HG02884 (cell line): ENCODE measurements at regions not wholly inside any gene's neighbourhood (a gene's known extent, or its start where the extent isn't known, plus 50 kb on each side); places are given as distances from the start of the nearest gene placed in this dataset.
"Not testable (repeated sequence)": the region's sequence is repeated elsewhere in the genome, so short reads cannot be mapped to it uniquely, and the experiment has no call there.

Experiments used
- ATAC-seq: cut with Tn5 transposase; IDR thresholded peaks from one replicate; pipeline ENCODE4 v1.9.1; 2021; ENCODE audit warnings: mild to moderate bottlenecking, moderate library complexity; ENCODE audit not compliant: unreplicated experiment

DNA sequence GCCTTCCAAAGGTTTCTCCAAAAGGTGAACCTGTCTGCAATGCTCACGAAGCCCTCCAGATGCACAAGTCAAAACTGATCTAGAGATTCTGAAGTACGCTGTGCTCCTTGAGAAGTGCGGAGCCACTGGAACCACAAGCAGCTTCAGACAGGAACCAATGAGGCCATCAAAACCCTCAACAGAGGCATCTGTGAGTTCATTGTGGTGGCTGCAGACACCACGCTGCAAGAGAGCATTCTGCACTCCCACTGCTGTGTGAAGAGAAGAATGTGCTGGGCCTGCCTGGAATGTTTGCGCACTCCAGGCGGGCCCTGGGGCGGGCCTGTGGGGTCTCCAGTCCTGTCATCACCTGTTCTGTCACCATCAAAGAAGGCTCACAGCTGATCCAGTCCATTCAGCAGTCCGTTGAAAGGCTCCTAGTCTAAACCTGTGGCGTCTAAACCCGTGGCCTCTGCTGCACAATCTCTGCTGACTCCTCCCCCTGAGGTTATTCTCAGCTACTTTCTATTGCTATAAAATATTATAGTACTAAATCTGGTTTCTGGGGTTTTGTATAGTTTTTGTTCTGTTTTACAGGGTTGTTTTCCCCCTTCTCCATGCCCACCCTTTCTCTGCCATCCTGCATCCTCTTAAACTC, 111.6 kb downstream of the PPIAL4A start:
- ATAC-seq = not testable (repeated sequence)

GRCh38 chr1:121003230-121003629, 113.7 kb downstream of the PPIAL4A start:
- ATAC-seq = not testable (repeated sequence)

DNA sequence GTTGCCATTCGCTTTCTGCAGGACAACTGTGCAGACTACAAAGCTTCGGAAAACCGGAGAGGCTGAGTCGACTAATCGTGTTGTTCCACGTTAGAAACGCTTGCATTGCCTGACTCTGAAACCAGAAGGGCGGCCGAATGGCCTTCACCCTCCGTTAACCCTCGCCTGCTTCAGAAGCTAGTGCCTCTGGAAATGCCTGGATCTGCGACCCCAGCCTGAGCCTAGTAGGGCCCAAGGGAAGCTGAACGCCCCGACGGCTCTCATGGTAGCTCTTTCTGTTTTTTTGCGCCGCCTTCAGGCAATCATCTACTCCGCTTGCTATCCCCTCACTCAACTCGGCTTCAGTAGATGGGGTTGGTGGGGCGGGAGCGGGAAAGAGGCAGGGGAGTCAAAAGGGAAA, 117.3 kb downstream of the PPIAL4A start:
- not testable (repeated sequence) for ATAC-seq

DNA sequence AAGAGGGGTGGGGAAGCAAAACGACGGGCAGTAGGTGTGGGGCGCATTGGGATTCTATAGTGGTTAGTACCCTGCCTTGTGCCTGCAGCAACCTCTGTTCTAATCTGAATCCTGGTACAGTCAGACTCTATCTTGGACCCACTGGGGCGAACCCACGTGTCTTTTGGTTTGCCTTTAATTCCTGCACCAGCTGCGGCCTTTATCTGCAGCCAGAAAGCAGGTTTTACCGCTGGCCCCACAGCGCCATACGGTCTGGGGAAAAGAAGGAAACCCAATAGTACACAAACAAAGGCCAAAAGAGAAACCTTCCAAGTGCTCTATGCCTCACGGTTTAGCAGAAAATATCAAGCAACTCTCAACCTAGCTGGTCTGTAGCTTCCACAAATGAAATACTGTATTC, 118.2 kb downstream of the PPIAL4A start:
- ATAC-seq = not testable (repeated sequence)

DNA sequence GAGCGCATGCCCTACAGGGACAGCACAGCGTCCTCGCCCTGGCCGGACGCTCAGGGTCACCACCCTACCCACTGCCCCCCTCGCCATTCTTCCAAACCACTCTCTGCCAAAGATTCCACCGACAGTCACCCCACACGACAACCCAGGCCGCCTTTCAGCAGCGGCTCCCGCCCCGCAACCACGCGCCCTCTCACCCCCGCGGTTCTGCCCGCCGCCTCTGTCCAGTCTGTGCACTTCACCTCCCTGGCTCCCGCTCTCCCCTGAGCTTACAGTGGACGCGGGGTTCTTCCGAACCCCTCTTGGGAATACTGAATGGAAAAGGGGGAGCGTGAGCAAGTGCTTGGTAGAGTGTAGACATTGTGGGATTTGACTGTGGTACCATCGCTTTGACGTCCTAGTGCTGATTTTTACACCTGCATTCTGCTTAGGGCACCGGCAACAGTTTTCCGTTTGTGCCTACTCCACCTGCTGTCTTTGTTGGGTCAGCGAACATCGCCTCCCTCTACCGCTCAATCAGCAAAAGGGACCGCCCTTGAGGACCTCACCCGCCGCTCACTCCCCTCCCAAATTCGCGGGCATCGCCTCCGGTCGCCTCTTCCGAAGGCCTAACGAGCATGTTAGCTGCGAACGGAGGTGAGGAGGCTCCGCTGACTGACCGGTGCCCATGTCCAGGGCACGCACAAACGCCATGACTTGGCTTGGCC, 119.1 kb downstream of the PPIAL4A start:
- ATAC-seq = not testable (repeated sequence)

GRCh38 chr1:121009216-121010057, 119.9 kb downstream of the PPIAL4A start:
- ATAC-seq = not testable (repeated sequence)

DNA sequence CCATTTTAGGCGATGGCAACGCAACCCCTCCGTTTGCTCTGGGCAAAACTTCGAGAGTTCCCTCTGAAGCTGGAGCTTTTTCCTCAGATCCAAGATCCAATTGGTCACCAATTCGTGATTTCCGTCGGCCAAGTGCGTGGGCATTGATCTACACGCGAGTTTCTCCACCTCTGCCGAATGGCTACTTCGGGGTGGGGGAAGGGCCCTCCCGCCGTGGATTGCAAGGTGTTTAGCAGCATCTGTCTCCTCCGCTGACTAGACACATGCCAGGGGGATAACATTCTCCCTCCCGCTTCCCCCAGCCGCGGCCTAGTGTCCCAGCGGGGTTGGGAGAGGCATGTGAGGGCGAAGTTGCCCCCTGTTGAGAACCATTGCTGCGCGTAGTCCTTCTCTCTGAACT, 120.6 kb downstream of the PPIAL4A start:
- ATAC-seq = not testable (repeated sequence)

DNA sequence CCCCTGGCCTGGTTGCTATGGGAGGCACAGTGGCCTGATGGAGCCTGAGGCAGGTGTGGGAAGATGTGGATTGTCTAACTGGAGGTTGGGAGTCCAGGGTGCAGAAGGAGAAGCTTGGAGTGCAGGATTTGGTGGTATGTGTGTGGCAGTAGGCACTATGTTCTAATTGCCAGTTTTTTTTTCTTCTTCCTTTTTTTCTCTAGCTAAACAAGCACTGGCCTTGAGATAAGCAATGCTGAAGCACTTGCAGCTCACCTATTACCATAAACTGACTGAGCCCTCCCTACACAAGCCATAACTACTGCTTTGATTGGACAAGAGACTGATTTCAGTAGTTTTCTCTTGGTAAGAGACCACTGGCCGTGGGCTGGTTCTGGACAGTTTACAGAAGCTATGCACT, 123.6 kb downstream of the PPIAL4A start:
- not testable (repeated sequence) for ATAC-seq

- ATAC-seq = not testable (repeated sequence)
Observed at GRCh38 chr1:121016182-121017028, 126.8 kb downstream of the PPIAL4A start.

DNA sequence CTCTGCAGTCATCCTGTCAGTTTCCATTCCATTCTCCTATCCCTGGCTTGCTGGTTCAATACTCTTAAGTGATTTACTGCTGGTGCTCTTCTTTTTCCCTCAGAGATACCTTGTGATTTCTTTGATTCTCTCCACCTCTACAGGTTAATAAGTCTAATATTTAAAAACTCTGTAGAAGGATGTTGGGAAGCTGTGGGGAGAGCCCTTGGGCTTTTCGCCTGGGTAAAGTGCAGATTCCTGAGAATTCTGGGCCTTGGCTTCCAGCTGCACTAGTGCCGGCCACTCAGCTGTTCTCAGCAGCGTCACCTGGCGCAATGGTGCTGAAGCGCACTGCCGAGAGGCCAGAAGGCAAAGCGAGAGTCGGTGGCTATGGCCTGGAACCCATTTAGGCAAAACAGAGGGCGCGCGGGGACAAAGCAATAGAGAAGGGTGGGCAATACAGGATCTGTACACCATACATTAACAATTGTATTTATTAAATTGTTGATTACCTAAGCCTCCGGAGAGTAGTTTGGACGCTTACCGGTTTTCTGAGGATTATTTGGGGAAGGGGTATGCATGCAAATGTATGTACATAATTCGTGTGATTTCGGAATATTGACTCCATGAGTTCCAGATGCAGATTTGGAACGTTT, 130.3 kb downstream of the PPIAL4A start:
- ATAC-seq = not testable (repeated sequence)

DNA sequence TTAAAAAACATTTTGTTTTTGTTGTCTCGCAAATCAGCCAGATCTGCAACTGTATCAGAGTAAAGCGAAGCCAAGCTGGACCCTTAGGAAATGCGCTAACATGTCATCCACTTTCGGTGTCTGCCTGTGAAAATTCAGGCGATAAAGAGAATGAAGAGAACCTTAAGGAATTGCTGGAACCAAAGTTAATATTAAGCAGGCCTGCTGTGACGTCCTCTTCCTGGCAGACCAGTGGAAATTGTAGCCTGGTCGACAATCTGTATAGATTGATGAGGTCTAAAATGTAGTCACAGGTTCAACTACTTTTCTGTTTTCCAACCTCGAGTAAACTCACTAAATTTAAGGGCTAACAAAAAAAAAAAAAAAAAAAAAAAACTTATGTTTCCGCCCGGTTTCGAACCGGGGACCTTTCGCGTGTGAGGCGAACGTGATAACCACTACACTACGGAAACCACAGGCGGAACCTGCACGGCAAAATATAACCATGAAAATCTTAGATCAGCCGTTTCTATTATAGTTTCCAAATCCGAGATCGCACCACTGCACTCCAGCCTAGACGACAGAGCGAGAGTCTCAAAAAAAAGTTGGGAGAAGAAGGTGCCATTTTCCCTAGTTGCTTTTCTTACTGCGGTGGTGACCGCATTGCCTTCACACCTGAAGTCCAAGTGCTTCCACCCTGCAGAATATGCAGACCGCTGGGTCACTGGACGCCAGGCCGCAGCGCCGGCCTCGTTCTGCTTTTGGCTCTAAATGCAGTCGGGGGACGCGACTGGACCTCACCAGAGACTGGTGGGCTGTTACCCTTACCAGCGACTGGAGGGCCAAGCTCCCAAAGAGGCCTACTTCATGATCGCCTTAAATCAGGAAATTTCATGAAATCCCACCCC, 131.0 kb downstream of the PPIAL4A start:
- ATAC-seq = not testable (repeated sequence)

- ATAC-seq = not testable (repeated sequence)
Observed at GRCh38 chr1:121021716-121022115, 132.1 kb downstream of the PPIAL4A start.

DNA sequence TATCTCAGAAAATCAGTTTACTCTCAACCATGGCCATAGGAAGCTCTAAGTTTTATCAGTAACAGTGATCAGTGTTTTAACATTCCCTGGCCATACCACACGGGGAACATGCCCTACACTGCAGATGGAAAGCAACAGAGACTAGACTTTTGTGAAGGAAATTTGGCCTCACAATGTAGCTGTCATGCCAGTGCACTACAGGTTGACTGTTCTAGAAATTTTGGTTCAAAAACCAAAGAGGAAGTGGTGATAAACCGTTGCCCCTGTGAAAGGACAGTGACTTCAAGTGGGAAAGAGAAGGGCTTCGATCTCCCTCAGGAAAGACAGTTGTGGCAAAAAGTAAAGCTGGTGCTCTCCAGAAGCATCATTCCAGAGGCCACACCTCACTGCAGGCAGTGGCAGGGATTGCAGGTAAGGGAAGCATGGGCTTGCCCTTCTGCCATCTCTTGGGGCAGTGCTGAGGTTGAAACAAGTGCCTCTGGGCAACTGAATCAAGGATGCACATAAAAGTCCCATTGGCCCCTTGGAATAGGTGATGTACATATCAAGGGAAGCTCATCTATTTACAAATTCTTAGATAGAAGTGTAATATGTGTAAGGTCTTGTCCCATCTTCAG, 143.4 kb downstream of the PPIAL4A start:
- not testable (repeated sequence) for ATAC-seq

DNA sequence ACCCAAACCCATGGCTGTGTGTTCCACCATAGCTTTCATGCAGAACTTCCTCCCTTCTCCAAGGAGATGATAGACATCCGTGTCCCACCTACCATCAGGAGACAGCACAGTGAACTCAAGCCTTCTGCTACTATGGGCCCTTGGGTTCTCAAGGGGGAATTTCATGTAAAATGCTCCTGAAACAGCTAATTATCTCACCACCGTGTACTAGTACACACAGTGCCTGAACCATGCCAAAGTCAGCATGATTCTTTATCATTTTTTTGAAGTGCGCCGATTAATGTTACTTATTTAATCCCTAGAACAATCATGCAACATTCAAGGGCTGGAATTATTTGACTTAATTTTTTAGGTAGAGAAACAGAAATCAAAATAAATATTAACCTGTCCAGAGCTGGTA, 147.2 kb downstream of the PPIAL4A start:
- ATAC-seq = not testable (repeated sequence)

DNA sequence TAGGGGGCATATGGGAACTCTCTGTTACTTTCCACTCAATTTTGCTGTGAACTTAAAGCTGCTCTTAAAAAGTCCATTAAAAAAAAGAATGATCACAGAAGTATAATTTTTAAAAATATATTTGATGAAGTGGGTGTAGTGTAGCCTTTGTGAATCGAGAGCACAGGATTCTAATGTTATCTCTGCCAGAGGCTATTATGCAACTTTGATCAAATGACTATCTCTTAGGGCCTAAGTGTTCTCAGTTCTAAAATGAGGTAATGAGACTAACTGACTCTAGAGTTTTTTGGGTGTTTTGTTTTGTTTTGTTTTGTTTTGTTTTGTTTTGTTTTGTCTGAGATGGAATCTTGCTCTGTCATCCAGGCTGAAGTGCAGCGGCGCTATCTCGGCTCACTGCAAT, 143.2 kb downstream of the FAM72B start:
- ATAC-seq = not testable (repeated sequence)

GRCh38 chr1:121041497-121041896, 142.6 kb downstream of the FAM72B start:
- not testable (repeated sequence) for ATAC-seq

DNA sequence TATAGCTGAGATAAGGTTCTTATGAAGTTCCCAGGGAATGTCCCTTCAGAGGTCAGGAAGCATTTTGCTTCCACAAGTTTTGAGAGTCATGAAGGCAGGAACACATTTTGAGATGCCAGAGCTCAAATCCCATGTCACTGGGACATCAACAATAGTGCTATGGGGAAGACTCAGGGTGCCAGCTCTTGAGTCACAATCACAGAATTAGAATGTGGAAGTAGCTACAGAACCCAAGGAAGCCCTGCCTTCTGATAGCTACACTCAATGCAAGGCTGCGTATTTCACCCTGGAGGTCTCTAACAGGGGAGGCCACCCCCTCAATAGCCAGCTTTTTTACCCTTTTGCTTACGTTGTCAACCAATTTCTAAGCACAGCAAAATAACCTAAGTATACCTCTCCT, 141.3 kb downstream of the FAM72B start:
- ATAC-seq = not testable (repeated sequence)

GRCh38 chr1:121048293-121048752, 135.8 kb downstream of the FAM72B start:
- not testable (repeated sequence) for ATAC-seq
